ENCODE measurements at regions not wholly inside any gene's neighbourhood (a gene's known extent, or its start where the extent isn't known, plus 50 kb on each side); places are given as distances from the start of the nearest gene placed in this dataset.

DNA sequence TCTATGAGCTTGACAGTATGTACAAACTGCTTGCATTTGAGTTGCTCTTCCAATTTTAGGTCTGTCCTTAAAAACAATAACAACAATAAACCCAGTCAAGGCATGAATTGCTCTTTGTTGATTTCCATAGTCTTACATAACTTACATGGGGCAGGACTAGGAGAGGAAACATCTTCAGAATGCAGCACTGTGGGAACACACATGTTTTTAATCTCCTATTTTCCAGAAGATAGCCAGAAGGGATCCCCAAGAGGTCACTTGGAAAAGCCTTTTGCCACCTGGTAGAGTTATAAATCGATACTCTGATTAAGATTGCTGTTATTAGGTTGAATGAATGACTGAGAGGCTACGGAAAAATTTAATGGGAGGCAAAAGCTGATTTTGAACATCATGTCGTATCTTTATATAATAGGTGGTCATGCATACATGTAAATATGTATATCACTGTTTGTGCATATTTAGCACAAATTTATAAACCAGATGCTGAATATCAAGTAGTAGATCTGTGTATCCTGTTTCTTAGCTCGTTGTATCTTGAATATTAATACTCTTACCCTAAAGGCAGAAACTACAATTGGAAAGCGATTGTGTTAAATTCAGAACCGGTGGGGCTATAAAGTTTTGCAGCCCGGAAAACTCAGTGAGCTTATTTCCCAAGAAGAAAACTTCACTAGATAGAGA, 479.4 kb upstream of the TCF4 start:
- TF ChIP-seq, protein P1, sequence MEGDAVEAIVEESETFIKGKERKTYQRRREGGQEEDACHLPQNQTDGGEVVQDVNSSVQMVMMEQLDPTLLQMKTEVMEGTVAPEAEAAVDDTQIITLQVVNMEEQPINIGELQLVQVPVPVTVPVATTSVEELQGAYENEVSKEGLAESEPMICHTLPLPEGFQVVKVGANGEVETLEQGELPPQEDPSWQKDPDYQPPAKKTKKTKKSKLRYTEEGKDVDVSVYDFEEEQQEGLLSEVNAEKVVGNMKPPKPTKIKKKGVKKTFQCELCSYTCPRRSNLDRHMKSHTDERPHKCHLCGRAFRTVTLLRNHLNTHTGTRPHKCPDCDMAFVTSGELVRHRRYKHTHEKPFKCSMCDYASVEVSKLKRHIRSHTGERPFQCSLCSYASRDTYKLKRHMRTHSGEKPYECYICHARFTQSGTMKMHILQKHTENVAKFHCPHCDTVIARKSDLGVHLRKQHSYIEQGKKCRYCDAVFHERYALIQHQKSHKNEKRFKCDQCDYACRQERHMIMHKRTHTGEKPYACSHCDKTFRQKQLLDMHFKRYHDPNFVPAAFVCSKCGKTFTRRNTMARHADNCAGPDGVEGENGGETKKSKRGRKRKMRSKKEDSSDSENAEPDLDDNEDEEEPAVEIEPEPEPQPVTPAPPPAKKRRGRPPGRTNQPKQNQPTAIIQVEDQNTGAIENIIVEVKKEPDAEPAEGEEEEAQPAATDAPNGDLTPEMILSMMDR (IDR thresholded peaks at IDR 0.05; ENCODE audit: insufficient read depth, low read length, poor library complexity, severe bottlenecking): no peak
- TF ChIP-seq EZH2phosphoT487 (conservative IDR thresholded peaks at IDR 0.05; ENCODE audit: low read length): no peak

Data from SU-DHL-6 (cell line).